Ramos (cell line): ENCODE measurements at regions not wholly inside any gene's neighbourhood (a gene's known extent, or its start where the extent isn't known, plus 50 kb on each side); places are given as distances from the start of the nearest gene placed in this dataset.
"Not testable (repeated sequence)": the region's sequence is repeated elsewhere in the genome, so short reads cannot be mapped to it uniquely, and the experiment has no call there.

Experiments used
- in situ Hi-C: fragments of 300-500 bp; cut with MboI; formaldehyde crosslinking; loops from one replicate; pipeline ENCODE4 v1.14.3; 2022; ENCODE audit warnings: low sequenced_read_pairs; ENCODE audit not compliant: unreplicated experiment

DNA sequence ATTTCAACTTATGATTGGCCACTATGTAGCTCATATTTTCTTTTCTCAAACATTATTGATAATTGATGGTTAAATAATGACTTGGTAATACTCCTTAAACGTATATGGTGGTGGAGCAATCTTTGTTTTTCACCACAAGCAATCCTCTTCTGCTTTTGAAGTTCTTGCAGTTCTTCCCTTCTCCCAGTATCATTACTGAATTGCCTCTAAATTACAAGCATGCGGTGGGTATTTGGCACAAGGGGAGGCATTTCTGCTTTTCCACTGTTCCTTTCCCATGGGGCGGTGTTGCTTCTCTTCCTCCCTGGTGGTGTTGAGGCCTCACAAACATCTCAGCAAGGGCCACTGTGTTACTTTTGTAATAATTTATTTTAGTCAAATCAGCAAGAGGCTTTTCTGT lies 234.4 kb upstream of the RXFP2 start:
- in situ Hi-C loops, result no loop called here

DNA sequence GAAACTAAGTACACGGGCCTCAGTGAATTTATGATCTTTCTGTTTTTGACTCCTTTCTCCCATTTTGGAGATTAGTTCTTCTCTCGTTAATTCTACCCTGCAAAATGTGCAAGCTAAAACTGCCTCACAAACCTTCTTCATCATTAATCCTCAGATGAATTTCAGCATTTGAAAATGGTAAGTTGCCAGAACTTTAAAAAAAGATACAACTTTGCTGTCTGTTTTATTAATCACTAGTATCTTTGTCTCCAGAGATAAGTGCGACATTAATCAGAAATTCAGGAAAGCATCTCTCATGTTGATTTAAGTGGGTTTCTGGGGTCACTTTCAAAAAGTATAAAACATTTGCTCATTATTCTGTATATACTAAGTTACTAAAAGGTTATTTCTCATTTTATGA lies 227.0 kb upstream of the RXFP2 start:
- in situ Hi-C loops, result no loop called here

DNA sequence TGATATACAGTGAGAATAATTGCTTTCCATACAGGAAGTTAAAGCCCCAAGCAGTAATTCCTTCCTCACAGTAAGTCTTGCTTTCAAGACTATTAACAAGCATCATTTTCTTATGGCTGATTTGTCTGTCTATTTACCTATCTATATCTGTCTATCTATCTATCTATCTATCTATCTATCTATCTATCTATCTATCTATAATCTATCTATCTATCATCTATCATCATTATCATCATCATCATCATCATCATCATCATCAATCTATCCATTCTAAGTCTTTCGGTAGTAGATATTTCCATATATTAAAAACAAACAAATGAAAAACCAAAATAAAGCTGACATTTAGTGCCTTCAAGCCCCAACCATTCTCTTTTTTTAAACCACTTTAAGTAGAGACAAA lies 224.4 kb upstream of the RXFP2 start:
- in situ Hi-C loops, result no loop called here

DNA sequence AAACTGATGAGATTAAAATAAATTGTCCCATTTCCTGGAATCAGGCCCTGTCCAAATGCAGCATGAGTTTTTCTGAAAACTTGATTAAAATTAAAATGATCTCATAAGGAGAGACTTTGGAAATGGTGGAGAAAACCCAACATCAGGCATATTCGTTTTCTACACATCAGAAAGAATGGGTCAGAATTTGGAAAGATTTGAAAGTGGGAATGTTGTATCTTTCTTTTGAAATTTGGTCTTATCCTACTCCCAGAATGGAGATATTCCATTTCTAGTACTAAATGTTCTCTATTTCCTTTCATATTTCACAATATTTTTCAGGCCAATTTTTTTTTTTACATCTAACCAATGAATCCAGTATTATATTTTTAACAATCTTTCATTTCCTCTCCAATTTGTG lies 223.9 kb upstream of the RXFP2 start:
- in situ Hi-C loops, result no loop called here

DNA sequence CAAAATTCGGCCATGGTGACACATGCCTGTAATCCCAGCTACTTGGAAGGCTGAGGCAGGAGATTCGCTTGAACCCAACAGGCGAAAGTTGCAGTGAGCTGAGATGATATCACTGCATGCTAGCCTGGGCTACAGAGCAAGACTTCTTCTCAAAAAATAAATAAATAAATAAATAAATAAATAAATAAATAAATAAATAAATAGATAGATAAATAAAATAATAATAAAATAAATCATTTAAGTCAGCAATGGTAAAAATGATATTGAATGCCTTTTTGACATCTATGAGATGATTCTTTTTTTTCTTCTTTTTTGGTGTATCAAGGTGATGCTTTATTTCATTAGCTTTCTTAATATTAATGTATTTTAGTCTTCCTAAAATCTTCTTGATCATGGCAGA lies 221.7 kb upstream of the RXFP2 start:
- in situ Hi-C loops, result no loop called here

DNA sequence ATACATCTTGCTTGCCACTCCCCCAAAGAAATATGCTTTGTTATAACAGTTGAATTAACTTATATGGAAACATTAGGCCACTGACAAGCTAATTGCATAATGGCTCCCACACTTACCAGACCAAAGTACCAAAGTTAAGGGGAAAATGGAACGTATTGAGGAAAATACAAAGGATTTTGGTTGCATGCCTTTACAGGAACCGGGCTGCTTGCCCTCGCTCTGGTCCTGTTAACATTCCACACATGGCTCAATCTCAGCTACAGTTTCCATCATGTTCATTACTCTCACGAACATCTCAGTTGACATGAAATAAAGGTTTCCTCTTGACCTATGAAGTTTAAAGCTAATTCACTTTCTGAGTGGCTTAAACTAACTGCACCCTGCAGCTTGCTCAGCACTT lies 220.7 kb upstream of the RXFP2 start:
- in situ Hi-C loops, result no loop called here

DNA sequence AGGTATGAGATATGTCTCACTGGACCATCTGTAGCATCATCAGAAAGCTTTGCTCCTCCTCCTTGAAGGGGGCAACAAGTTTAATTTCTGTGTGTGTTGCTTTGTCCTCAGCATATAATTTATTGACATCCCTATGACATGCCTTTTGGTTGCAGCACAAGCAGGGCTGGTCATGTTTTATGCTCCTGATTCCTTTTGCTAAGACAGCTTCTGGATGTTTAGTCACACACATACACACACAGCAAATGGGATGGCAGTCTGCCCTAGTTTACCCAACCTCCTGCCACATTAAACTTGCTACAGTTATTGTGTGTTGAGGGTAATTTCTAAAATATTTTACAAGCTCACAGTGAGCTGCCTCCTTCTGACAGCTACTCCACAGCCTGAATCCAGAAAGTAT lies 217.9 kb upstream of the RXFP2 start:
- in situ Hi-C loops, result no loop called here

DNA sequence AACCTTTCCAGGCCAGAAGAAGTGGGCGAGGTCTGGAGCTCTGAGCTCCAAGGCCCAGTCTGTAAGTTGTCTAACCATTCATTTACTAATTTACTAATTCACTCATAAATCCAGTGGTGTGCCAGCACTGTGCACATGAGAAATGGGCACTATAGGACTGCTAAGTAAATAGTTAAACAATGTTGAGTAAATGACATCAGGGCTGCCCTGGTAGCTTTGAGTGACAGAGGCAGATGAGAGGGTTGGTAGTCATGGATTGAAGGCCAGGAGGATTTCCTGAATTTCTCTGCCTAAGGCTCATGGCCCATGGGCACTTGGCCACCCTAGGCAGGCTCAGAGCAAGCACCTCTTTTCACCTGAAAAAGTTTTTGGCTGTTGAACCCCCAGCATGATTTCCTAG lies 216.9 kb upstream of the RXFP2 start:
- in situ Hi-C loops, result no loop called here

DNA sequence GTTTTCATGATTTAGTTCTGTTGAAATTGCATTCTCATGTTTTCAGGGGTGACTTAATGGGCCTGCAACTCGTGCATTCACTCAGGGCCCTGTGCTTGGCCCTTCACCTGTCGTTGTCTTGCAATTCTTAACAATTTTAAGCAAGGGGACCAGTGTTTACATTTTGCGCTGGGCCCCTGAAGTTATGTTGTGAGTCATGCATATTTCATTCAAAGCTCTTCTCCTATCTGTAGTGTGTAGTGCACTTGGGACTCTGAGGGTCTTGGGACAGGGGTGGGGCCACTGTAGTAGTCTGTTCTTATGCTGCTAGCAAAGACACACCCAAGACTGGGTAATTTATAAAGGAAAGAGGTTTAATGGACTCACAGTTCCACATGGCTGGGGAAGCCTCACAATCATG lies 211.2 kb upstream of the RXFP2 start:
- in situ Hi-C loops, result no loop called here

DNA sequence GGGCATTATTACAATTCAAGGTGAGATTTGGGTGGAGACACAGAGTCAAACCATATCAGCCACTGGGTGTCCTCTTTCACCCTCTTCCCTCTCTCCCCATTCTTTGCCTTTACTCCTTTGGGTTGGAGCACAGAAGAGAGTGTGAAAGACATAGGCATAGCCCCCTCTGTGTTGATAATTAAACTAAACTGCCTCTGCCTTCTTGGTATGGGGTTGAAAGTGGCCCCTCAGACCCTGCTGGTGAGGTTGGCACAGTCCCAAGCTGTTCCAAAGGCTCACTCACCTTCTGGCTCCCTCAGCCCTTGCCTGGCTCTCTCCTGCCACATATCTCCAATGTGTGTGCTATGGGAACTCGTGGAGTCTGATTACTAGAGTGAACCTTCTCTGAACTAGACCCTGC lies 210.6 kb upstream of the RXFP2 start:
- in situ Hi-C loops, result no loop called here

DNA sequence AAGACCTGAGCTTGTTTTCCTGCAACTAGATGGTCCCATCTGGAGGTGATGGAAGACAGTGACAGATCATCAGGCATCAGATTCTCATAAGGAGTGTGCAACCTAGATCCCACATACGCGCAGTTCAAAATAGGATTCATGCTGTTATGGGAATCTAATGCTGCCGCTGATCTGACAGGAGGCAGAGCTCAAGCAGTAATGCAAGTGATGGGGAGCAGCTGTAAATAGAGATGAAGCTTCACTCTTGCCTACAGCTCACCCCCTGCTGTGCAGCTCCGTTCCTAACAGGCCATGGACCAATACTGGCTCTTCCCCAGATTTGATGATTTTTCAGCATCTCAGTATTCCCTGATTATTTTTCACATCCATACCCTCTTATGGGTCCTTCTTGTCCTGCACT lies 208.4 kb upstream of the RXFP2 start:
- in situ Hi-C loops, result no loop called here

DNA sequence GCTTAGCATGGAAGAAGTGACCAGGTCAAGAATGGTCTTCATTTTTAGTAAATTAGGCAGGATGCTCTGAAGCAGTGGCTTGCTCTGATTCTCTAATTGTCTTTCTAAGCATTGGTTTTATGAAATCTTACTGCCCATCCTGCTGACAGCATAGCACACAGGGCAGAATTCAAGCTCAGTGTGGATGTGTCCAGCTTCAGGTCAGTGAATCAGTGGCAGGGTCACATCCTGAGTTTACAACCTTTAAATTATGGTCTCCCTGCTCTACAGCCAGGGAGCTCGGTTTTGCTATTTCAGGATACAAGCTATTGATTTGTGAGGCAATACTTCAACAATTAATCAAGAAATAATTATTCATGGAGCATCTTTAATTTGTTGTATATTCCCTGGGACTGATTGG lies 202.3 kb upstream of the RXFP2 start:
- in situ Hi-C loops, result no loop called here

DNA sequence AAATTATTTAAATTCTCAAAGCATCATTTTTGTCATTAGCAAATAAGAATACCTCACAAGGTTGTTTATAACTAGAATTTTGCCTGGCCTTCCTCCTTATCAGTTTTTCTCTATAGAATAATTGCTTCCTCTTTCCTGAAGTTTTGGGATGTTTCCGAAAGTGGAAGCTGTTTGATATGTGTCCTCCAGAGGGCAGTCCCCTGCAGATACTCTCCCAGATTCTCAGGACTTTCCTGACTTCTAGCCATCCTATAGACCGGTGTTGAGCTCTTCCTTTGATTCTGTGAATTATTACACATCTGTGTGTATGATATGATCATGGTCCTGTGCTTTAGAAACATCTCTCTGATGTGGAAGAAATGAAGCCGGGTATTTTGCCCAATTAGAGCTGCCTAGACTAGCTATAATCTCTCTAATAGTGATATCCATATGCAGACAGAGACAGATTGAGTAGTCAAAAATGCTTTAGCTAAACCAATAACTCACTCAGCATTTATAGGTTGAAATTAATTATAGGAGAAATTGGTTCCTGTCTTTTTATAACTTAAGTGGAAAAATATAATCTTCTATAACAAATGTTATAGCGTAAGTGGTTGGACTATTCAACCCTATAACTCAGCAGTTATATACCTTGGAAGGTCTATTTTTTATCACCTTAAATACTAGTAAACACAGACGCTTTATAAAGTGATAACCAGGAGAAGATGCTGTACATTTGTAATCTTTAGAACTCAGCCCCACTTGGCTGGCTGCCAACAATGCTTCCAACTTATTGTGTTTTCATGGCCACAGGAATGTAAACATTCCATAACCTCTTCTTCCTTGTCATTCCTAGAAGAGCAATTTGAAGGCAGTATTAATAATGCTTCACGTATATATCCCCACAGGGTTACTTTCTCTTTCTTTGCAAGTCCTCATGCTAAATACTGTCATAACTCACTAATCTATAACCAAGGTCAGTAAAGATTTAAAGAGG lies 201.0 kb upstream of the RXFP2 start:
- in situ Hi-C loops, result no loop called here

DNA sequence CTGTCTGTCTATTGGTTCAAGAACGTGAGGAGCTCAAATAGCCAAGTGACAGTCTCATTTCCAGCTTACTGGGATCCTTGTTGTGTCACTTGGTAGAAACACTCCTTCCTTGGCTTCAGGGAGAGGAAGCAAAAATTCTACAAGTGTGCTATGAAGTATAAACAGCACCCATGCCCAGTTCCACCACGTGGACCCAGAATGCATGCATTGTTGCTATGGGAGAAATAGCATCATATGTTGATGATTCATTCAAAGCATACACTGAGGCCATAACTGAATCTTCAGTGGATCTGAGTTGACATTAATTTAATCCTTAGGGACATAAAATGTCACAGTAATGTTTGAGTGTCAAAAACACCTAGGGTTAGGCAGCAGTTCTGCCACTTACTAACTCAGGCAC lies 199.0 kb upstream of the RXFP2 start:
- in situ Hi-C loops, result no loop called here

DNA sequence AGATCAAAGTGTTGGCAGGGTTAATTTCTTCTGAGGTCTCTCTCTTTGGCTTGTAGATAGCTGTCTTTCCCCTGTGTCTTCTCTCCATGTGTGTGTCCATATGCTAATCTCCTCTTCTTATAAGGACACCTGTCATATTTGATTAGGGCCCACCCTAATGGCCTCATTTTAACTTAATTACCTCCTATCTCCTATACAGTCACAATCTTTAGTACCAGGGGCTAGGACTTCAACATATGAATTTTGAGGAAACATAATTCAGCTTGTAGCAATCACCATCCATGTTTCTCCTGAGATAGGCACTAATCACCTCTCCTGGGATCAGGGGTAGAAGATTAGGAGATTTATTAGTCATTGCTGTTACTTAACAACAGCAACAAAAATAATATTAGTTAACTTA lies 196.1 kb upstream of the RXFP2 start:
- in situ Hi-C loops, result no loop called here

DNA sequence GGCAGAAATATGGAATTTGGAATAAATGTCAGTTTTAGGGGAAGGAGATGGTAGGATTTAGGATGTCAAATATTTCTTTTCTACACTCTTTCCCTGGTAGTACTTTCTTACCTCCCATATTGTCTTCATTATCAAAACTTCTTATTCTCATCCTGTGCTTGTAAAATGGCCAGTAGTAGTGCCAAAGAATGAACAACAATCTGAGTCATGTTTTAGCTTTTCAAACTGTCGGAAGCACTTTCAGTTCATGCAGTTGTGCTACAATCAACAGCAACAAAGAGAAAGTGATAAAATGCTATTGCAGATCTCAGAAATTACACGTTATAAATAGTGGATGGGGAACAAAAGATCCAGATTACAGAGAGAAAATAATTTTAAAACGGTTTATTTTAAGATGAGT lies 193.7 kb upstream of the RXFP2 start:
- in situ Hi-C loops, result no loop called here

DNA sequence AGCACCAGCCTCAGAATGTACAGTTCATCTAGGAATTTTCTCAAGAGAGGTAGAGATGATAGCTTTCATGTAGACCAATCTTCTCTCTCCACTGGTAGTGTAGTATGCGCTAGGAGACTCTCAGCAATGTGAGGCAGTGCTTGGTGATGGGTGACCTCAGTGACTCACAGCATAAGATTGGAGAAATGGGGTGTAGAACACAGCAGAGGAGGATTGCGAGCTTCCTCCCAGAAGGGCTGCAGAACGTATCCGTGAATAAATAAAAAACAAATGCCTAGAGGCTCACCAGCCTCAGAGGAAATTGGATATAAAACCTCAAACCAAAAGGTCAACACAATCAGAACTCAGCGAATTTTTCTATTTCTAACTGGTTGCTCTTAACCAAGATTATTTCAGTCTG lies 182.9 kb upstream of the RXFP2 start:
- in situ Hi-C loops, result no loop called here

DNA sequence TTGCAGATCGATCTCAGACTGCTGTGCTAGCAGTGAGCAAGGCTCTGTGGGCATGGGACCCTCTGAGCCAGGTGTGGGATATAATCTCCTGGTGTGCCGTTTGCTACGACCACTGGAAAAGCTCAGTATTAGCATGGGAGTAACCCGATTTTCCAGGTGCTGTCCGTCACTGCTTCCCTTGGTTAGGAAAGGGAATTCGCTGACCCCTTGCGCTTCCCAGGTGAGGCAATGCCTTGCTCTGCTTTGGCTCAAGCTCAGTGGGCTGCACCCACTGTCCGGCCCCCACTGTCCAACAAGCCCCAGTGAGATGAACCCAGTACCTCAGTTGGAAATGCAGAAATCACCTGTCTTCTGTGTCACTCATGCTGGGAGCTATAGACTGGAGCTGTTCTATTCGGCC lies 155.1 kb upstream of the RXFP2 start:
- in situ Hi-C loops, result not testable (repeated sequence)

DNA sequence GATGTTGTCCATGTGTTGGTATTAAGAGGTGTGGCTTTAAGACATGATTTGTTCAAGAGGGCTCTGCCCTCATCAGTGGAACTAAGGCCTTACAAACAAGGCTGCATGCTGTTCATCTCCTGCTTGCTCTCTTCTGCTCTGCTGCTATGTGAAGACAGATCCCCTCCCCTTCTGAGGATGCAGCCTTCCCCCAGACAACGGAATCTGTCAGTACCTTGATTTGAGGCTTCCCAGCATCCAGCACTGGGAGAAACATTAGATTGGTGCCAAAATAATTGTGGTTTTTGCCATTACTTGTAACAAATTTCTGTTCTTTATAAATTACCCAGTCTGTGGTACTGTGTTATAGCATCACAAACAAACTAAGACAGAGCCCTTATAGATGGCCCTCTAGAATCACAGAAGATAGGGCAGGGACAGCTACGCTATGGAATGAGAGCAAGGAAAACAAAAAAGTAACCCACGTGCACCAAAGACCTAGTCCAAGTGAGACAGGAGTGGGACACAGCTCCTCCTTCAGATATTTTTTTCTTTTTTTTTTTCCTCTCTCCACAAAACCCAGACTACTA lies 151.5 kb upstream of the RXFP2 start:
- in situ Hi-C loops, result no loop called here

DNA sequence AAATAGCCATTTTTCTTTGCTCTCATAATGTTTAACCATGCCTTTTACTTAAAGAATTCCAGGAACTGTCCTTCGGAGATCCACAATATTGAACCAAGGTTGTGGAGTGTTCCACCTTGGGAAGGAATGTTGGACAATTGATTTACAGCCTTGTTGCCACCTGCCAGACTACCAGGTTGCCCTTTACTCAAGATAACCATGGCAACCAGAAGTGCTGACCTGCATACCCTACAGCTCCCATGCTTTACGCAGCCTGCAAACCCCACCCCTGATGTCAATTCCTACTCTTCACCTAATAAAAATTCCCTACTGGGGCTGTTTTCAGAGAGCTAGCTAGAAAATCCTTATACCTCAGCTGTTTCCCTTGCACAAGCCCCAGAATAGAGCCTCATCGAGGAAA lies 151.0 kb upstream of the RXFP2 start:
- in situ Hi-C loops, result no loop called here

DNA sequence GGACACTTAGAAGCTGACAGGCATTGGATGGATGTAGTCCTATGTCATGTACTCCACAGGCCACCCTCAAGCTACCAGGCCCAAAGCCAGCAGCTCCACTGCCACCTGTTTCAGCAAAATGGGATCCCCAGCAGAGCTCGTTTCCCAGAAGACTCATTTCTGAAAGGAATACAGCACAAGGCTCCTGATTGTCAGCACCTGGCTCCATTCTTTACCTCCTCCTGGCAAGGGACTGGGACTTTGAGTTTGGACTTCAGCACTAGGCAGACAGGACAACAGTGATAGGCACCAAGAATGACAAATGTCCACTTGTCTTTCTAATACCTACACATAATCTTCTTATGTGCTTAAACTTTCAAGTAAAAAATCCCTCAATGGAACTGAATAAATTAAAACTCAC lies 150.4 kb upstream of the RXFP2 start:
- in situ Hi-C loops, result no loop called here

DNA sequence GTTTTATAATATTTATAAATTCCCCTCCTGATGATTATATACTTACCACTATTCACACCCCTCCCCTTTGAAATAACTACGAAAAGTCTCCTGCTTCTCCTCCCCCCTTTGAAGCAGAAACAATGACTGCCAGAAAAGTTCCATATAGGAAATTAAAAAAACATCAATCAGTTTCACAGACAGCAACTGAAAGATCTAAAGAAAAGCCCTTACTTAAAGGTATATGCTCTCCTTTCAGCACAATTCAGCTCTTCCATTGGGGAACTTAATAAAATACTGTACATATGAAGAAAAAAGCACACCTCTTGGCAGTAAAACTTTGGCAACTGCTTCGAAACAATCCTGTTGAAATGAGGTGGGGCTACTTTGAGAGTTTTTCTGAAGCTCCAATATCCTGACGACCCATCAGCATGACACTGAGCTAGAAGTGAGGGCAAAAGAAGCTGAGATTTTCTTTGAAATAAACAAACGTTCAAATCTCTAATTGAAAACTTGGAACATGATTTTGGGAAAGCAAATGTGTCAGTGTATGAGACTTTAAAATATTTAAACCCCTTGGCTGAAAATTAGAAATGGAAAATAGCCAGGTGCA lies 147.6 kb upstream of the RXFP2 start:
- in situ Hi-C loops, result no loop called here
